HG02938 (cell line): ENCODE measurements at regions not wholly inside any gene's neighbourhood (a gene's known extent, or its start where the extent isn't known, plus 50 kb on each side); places are given as distances from the start of the nearest gene placed in this dataset.
A peak's percentile ranks its signal among the peaks of the same experiment; 100 is the strongest.
"Not testable (repeated sequence)": the region's sequence is repeated elsewhere in the genome, so short reads cannot be mapped to it uniquely, and the experiment has no call there.

Source experiments
- ATAC-seq: cut with Tn5 transposase; IDR thresholded peaks from one replicate; pipeline ENCODE4 v1.9.1; 2021; ENCODE audit warnings: mild to moderate bottlenecking, moderate library complexity; ENCODE audit not compliant: unreplicated experiment

DNA sequence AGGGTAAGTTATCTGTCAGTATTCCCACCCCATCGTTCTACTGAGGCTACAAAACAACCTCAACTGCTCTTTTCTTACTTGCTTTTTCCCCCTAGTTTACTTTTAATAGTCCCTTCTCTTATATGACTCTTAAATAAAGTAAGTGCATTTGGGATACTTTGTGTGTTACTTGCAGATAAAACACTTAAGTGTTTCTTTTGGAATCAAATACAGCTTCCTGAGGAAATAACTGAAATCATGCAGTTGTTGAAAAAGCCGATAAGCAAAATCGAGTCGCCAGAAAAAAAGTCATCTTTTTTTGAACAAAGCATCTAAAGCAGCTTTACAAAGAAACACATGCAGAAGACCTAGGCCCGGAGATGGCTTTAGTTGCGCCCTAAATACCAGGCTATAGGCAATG lies 53.5 kb upstream of the EPB41L4A start:
- ATAC-seq = no peak

DNA sequence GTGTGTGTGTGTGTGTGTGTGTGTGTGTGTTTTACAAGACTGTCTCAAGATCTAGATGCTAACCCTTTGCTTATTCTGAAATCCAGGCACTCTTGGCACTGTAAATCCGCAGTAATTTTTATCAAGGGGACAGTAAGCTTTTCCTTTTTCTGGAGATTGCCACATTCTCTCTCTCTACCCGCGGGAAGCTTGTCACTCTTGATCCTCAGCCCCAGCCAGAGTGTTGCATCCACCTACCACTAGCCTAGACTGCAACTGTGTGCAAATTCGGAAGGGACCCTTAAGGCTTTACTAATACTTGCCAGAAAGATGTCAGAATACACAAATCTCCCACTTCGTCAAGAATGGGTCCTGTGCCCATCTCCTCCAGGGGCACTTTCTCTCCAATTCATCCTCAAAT lies 54.9 kb upstream of the EPB41L4A start:
- ATAC-seq = no peak

DNA sequence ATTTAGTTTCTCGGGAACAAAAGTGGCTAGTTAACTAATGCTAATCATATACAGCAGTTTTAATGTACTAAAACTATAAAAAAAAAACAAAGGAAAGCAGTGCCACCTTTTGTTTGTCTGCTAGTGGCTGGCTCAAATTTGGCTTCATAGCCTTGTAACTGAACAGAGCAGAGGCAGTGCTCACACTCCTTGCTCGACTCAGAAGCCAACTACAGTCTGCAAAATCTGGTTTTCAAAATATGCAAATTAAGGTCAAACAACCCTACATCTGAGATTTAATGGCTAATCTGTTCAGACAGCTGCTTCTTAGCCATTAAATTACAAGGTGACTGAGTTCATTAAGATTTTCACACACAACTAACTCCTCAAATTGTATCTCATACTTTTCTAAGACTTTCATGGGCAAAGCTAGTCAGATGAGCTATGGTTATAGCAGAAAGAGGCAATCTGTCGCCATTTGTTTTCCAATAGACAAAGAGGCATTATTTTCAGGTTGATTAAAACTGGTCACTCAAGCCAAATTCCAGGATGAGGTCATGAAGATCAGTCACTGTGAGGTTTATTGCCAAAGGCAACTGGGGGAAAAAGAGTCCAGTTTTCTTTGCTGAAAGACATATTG lies 56.8 kb upstream of the EPB41L4A start:
- no peak for ATAC-seq

DNA sequence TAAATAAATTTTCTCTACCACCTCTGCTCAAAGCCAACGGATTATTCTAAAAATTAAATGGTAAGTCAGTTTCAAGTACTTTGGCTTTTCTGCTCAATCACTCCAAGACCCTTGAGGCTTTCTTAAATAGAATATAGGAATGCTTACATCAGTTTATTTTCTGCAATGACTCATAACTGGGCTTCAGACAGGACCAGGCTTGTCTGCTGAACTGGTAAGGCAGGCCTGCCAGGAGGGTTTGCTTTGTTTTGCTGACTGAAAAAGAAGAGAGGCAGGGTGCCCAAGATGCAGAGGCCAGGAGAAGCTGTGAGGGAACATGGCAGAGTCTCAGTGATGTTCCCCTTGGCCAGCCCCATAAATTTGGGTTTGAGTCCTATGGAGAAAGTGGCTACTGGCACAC lies 60.3 kb upstream of the EPB41L4A start:
- no peak for ATAC-seq

DNA sequence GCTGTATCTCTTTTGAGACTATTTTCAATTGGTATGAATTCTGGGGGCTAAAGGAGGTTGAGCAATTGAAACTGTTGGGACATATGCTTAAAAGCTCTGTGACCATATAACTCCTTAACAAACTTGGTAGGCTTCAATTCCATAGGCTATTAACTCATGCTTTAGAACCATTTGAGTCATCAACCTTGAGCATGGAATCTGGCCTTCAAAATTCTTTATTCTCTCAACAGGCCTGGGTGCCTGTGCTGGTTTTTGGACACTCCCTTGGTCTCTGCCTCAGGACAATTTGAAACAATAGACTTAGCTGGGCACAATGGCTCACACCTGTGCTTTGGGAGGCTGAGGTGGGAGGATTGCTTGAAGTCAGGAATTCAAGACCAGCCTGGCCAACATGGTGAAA lies 61.4 kb upstream of the EPB41L4A start:
- ATAC-seq = no peak

DNA sequence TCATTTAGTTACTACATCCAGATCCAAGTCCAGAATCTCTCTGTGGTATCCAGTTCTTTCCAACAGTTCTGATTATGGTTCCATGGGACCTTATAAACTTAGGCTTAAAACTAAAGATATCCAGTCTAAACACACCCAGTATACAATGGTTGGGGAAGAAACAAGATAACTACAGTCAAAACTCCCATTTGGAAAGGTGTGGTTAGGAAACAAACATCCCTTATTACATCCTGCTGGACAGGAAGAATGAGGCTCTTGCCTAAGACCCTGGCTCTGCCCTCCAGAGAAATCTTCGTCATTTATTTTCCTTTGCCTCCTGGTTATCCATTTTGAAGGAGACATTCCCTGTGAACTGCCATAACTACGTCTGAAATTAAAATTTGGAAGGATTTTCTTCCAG lies 64.6 kb upstream of the EPB41L4A start:
- no peak for ATAC-seq

DNA sequence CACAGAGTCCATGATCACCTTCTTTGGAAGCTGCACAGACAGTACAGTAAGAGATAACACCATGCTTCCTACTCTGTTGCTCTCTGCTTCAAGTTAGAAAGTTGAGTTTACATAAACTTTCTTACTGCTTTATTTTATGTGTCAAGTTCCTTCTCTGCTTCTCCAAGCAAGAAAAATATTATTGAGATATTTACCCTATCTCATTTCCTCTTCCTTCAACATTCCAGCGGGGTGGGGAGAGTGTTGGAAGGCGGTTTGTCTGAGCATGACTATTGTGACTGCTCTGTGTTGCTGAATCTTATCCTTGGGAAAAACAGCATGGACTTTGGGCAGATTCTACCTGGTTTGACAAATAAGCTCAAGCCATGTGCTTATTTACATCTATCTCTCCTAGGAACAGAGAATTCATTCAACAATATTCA lies 66.9 kb upstream of the EPB41L4A start:
- ATAC-seq = no peak

DNA sequence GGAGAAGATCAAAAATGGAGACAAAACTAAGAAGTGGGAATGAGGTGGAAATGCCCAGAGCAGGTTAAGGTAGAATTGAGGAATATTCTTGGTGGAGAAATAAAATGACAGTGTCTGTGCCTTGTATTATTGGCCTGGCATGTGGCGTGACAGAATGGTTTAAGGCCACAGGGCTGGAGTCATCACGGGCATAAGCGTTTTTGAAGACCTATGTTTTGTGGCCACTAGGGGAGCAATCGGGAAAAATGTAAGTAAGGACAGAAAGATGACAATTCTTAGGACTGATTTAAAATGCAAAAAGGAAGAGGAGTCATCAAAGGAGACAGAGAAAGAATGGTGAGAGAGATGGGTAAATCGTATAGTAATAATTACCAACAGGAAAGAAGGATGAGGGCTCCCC lies 72.2 kb upstream of the EPB41L4A start:
- ATAC-seq = no peak

DNA sequence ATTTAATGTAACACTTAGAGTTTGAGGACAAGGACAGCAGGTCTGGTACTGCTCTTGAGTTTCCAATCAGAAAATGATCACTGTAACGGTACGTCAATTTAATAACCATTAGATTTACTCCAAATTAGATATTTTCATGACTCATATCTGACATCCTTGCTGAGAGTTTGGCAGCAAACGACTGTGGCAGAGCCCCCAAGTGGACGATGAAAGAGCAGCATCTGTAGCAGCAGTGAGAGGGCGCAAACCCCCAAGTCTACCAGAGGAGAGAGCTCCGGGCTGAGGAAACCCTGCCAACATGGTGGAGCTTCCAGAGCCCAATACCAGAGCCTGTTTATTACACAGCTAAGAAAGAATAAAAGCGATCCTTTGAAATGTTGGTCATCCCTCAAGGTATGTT lies 73.2 kb upstream of the EPB41L4A start:
- peak; percentile 100 for ATAC-seq

DNA sequence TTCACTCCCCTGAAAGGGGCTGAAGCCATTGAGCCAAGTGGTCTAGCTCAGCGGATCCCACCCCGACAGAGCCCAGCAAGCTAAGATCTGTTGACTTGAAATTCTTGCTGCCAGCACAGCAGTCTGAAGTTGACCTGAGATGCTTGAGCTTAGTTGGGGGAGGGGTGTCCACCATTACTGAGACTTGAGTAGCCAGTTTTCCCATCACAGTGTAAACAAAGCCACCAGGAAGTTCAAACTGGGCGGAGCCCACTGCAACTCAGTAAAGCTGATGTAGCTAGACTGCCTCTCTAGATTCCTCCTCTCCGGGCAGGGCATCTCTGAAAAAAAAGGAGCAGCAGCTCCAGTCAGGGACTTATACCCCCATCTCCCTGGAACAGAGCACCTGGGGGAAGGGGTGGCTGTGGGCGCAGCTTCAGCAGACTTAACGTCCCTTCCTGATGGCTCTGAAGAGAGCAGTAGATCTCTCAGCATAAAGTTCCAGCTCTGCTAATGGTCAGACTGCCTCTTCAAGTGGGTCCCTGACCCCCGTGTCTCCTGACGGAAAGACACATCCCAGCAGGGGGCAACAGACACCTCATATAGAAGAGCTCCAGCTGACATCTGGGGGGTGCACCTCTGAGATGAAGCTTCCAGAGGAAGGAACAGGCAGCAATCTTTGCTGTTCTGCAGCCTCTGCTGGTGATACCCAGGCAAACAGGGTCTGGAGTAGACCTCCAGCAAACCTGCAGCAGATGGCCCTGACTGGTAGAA lies 84.8 kb upstream of the EPB41L4A start:
- ATAC-seq = not testable (repeated sequence)

DNA sequence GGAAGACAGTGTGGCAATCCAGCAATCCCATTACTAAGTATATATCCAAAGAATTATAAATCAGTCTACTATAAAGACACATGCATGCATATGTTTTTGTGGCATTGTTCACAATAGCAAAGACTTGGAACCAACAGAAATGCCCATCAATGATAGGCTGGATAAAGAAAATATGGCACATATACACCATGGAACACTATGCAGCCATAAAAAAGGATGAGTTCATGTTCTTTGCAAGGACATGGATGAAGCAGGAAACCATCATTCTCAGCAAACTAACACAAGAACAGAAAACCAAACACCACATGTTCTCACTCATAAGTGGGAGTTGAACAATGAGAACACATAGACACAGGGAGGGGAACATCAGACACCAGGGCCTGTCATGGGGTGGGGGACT lies 90.0 kb upstream of the EPB41L4A start:
- ATAC-seq = not testable (repeated sequence)

DNA sequence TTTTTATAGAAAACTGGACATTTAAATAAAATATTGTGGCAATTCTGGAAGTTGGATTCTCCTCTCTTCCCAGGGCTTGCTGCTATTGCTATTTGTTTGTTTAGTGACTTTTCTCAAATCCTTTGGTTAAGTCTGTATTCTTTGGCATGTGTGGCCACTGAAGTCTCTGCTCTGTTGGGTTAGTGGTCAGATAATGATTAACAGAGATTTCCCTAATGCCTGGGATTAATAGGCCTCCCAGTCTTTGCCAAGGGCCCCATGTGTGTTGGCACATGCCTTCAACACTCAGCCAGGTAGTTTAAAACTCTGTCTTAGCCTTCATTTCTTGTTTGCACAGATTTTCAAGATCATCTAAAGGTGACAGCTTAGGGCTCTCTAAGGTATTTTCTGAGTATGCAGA lies 92.8 kb upstream of the EPB41L4A start:
- no peak for ATAC-seq

DNA sequence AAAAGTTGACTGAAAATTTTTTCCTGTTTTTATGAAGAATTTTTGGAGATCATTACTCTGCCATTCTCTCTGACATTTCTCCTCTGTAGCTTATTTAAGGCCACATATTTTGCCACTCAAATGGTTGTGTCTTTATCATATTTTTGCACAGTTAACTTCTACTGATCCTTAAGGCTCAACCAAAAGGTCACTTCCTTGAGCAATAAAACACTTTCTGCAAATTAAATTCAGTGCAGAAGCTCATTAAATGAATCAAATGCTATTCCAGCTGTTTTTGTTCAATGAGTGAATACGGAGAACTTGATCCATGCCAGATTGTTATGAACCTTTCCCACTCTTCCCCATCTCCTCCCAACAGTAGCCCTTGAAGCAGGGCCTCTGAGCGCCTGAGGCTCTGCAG lies 93.8 kb upstream of the EPB41L4A start:
- no peak for ATAC-seq

DNA sequence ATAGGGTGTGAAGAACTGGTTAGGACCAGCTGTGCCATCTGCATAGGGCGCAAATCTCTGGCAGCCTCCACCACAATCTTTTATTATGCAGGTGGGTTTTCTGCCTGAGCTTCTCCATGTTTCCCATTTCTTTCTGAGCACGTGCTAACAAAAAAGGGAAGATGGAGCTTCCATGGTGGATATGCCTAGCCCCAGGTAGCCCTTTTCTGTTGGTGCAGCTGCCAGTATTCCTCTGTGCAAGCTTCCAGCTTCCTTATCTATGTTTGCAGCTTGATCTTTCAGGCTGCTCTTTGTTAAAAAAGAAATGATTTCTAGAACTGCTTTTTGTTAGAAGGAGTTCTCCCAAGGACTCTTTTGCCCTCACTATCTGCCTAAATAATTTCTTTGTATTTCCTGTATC lies 95.0 kb upstream of the EPB41L4A start:
- ATAC-seq = no peak

DNA sequence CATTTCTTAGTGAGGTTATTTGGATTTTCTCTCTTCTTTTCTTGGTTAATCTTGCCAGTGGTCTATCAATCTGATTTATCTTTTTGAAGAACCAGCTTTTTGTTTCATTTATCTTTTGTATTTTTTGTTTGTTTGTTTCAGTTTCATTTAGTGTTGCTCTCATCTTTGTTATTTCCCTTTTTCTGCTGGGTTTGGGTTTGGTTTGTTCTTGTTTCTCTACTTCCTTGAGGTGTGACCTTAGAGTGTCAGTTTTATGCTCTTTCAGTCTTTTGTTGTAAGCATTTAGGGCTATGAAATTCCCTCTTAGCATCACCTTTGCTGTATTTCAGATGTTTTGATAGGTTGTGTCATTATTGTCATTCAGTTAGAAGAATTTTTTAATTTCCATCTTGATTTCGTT lies 101.4 kb upstream of the EPB41L4A start:
- ATAC-seq = not testable (repeated sequence)

DNA sequence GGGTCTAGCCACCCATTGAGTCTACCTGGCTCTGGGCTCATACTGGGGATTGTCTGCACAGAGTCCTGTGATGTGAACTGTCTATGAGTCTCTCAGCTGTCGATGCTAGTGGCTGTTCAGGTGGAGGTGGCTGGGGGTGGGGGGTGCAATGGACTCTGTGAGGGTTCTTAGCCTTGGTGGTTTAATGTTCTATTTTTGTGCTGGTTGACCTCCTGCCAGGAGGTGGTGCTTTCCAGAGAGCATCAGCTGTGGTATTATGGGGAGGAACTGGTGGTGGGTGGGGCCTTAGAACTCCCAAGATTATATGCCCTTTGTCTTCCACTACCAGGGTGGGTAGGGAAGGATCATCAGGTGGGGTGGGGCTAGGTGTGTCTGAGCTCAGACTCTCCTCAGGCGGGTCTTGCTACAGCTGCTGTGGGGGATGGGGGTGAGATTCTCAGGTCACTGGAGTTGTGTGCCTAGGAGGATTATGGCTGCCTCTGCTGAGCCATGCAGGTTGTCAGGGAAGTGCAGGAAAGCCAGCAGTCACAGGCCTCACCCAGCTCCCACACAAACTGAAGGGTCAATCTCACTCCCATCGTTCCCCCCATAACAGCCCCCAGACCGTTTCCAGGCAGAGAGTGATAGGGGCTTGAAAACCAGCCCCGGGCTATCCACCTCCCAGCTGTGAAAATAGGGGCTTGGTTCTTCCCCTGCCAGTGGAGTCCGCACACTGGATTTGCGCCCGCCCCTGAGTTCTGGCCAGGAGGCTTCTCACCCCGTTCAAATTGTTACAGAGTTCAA lies 104.0 kb upstream of the EPB41L4A start:
- peak; percentile 43 for ATAC-seq

DNA sequence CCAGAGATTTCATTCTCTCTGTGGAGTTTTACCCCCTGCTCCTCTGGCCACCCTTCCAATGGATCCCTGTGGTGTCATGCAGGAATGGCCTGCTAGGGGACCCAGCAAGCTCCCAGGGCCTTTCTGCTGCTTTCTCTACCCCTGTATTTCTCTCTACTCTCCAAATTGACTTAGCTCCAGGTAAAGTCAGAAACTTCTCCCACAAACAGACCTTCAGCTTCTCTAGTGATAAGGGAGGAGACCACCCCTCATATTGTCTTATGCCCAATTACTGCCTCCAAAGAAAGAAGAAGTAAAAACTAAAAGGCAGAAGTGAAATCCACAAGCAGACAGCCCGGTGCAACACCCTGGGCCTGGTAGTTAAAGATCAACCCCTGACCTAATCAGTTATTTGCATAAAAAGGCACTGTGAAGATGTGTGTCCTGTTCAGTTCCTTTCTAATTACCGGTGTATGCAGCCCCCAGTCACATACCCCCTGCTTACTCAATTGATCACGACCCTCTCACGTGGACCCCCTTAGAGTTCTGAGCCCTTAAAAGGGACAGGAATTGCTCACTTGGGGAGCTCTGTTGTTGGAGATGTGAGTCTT lies 104.7 kb upstream of the EPB41L4A start:
- peak; percentile 92 for ATAC-seq

DNA sequence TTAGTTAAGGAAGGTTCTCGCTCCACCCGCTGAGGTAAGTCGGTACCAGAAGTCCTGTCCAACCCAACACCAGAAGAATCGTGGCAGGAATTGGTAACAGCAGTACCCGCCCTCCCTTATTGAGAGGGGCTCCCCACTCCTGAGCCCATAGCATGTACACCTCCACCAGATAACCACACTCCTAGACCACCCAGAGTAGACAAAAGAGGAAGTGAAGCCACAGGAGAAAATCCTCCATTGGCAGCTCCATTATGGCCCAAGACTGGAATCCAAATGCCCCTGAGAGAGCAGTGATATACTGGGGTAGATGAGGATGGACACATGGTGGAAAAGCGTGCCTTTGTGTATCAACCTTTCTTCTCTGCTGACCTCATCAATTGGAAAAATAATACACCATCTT lies 106.1 kb upstream of the EPB41L4A start:
- ATAC-seq = no peak

DNA sequence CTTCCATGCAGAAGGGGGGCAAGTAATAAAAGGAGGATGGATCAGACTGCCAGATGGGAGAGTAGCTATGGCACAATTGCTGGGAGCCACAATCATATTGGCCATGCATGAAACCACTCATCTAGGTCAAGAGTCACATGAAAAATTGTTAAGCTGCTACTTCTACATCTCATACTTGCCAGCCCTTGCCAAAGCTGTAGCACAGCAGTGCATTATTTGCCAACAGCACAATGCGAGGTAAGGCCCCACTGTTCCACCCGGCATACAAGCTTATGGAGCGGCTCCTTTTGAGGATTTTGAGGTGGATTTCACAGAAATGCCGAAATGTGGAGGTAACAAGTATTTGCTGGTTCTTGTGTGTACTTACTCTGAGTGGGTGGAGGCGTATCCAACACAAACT lies 109.9 kb upstream of the EPB41L4A start:
- no peak for ATAC-seq

DNA sequence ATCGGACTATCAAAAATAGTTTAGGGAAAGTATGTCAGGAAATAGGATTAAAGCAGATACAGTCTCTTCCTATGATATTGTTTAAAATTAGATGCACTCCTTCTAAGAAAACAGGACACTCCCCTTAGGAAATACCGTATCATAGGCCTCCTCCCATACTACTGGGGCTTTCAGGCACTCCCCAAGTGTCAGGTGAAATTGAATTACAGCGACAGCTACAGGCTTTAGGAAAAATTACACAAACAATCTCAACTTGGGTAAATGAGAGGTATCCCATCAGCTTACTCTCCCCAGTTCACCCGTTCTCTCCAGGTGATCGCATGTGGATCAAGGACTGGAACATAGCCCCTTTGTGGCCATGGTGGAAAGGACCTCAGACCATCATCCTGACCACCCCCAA lies 110.4 kb upstream of the EPB41L4A start:
- ATAC-seq = no peak

DNA sequence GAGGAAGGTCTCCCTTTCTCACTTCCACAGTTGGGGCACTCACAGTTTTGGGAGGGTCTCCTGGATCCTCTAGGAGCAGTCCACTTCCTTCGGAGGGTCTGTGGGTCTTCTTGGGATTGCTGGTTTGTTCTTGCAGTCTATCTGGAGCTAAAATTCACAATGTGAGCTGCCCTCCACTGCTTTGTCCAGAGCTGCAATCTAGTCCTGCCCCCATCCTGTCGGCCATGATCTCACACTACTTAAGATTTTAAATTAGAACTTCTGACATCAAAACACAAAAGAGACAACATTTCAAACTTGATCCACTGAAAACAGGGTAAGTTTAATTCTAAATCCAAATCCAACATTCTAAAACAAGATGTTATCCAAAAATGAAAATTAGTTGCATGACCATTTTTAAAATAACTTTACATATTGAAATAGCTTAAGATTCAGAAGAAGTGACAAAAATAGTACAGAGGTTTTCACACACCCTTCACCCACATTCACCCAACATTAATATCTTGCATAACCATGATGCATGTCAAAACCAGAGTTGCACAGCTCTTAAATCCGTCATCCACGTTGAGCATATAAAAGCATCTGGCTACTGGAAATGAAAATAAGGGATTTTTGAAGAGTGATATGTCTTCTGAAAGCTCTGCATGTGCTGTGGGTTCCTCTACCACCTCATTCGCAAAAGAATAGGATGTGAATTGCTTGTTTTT lies 113.7 kb upstream of the EPB41L4A start:
- ATAC-seq = no peak
